GM21447 (cell line): ENCODE measurements at regions not wholly inside any gene's neighbourhood (a gene's known extent, or its start where the extent isn't known, plus 50 kb on each side); places are given as distances from the start of the nearest gene placed in this dataset.
A peak's percentile ranks its signal among the peaks of the same experiment; 100 is the strongest.
"Not testable (repeated sequence)": the region's sequence is repeated elsewhere in the genome, so short reads cannot be mapped to it uniquely, and the experiment has no call there.

ENCODE experiments used
- ATAC-seq: cut with Tn5 transposase; IDR thresholded peaks from one replicate; pipeline ENCODE4 v1.9.1; 2021; ENCODE audit not compliant: unreplicated experiment

DNA sequence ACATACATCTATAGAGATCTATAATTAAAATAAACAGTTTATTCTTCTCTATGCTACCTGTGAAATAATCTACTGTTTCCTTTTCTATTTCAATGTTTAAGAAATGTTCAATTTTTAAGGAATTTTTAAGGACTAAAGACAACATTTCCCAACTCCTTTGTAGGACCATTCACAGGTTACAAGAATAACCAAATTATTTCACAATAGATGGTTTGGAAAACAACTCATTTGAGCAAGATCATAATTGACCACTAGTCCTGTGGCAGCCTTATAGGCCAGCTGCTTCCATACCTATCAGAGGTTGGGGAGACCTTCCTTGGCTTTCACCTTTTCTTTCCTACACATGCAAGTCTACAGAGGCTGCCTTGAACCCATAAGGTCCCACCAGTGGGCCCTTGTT is 193.7 kb downstream of the TTC39B start:
- ATAC-seq: no peak

DNA sequence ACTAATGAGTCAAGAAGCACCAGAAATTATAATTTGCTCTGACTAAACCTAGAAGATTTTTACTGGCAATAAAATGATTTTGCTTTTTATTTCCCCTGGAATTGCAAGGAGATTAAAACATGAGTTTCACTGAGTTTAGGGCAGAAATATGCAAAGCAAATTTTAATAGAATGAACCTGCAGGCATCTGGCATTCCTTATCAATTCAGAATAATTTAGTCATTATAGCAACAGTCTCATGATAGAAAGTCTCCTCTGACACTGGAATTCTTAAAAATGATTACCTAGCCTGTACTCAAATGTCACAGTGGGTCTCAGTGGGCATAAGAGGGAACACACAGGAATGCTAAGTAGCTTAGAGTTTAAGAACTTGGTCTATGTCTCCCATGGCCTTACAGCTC is 195.9 kb downstream of the TTC39B start:
- no peak for ATAC-seq

DNA sequence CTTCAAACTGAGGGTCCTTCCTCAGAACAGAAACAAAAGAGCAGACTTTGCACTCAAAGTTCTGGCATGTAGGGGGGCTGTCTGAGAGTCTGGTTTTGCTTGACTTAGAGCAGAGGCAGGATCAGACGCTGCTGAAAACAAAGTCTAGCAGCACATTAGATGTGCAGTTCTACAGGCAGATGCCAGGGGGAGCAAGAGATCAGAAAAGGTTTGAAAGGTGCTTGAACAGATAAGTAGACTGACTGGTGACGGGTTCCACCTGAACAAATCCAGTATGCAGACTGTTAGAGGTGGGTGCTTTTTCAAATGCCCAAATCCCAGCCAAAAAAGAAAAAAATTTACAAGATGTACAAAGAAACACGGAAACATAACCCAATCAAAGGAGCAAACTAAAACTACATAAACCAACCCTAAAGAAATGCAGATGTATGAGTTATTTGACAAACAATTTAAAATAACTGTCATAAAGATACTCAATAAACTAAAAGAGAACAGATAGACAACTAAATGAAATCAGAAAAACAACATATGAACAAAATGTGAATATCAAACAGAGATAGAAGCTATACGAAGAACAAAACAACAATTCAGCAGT is 194.7 kb upstream of the FREM1 start:
- peak; percentile 86 for ATAC-seq

DNA sequence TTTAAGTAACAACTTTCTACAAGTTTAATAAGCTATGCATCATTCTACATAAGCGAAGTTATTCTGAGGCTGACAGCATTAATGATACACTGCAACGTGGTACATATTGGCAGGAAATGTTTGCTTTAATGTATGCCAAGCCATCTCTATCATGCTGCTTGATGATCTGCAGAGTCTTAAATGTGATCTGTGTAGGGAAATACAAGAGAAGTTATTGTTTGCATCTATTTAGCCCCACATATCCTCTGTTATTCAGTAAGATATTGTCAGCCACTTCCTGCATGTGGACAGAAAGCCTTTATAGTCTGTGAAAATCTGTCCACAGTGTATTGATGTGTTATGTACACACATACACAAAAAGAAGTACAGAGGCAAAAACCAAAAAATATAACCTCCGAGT is 193.1 kb upstream of the FREM1 start:
- no peak for ATAC-seq

DNA sequence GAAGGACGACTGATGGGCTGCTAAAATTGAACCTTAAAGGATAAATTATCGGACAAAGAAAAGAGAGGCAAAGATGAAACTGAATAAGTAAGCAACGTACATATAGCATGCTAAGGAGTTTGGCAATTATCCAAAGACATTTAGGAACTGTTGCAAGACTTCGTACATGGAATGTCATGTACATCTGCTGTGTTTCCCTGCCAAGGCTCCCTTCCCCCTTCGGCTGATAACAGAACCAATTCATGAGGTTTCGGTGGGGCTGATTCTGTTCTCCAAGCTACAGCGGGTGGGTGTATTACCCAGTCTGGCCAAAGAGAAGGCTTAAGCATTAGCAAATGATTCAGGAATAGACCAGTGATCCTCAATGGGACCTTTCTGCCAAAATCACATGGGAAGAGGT is 190.9 kb upstream of the FREM1 start:
- no peak for ATAC-seq

DNA sequence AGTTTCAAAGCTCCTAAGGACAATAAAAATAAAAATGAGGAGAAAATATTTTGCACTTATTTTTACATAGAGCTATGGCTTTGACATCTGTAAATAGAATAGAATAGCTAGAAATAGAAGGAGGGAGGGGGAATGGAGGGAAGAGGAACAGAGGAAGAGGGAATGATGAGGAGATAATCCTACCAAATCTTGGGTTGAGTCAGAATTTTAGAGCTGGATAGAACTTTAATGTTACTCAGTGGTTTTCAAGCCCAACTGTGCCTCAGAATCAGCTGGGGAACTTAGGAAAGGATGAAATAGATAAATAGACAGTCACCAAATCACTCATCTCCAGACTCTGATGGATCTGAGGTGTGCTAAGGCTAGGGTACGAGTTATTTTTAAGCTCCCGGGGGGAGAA is 190.3 kb upstream of the FREM1 start:
- ATAC-seq: no peak

DNA sequence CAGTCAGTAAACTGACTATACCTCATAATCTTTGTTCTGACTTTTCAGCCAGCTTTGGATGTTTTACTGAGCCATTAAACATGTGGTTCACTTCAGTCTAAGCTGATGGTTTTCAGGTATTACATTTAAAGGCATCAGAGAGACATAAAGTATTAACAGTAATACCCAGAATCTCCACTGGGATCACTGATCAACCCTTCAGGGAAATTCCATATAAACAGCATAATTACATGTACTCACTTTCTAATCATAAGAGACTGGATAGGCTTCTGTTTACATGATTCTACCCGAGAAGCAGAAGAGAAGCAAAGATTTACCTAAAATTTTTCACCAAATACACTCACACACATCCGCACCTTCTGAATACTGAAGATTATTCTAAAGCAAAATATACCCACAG is 186.7 kb upstream of the FREM1 start:
- no peak for ATAC-seq

DNA sequence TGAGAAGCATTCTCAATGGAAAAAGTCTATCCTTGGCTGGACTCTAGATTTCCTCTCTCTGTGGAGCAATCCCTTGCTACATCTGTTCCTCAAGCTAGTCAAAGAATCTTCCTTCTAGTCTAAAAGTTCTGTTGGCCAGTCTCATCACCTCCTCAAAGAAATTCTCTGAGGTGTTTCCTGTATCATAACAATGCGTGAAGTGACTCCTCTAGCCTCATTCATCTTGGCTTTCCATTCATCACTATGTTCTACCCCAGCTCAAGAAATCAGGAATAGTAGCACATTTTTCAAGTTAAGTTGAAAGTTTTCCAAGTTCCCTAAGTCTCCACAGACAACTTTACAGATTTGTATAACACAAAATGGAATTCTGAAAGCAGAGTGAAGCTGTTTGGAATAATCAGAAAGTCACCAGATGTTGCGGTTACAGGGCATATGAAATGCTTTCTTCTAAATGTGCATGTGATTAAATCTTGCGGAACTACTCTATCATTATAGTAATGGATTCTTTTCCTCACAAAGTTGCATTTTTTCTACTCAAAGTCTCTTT is 176.6 kb upstream of the FREM1 start:
- ATAC-seq: no peak

DNA sequence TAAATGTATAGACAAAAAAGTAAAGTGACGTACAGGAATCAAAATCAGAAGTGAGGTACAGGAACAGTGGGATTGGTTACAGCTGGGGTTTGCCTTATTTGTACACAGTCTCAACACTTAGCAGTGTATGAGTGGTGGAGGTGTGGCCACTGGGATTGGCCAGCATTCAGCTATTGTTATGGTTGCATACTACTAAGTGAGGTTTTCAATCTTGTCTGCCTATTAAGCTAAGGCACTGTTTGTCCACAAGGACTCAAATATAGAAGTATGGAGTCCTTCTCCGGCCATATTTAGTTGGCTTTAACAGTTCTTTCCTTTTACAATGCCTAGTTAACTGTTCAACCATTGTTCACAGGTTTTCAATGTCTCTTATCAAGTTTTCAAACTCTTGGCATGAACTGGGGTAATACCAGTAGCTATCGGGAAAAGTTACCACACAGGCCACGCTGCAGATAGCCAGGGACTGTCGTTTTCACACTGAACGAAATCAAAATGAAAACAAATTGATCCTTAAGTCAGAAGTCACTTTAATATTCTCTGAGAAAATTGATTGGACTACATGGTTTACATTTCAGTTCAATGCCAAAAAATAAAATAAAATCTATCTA is 176.0 kb upstream of the FREM1 start:
- ATAC-seq: no peak

DNA sequence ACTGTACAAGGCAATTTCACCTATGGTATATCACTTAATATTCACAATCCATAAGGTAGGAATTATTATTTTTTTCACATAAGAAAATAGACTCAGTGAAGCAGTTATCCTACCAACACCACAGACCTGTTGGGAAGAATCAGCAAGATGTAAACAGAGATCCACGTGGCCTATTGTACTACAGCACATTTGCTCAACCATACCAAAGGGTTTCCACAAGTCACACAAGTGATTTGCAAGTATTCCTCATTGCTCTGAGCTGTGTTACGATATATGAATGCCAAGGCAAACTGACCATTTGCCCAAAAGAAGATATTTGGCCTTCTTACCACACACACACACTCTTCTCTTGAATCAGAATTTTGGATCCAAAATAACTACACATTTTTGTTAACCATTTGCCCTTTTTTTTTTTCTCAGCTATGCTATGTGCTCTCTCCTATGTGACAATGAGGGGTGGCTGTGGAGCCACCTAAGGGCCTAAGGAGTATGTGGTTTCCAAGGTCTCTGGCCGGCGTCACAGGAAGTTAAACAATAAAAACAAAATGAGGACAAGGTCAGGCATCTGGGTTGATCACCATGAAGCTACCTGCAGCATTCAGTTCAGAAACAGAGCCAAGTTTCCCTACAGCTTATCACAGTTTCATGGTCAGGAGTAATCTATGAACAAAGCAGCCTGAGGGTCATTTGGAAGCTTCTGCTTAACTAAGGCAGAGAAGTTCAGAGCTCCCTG is 171.0 kb upstream of the FREM1 start:
- ATAC-seq: no peak

DNA sequence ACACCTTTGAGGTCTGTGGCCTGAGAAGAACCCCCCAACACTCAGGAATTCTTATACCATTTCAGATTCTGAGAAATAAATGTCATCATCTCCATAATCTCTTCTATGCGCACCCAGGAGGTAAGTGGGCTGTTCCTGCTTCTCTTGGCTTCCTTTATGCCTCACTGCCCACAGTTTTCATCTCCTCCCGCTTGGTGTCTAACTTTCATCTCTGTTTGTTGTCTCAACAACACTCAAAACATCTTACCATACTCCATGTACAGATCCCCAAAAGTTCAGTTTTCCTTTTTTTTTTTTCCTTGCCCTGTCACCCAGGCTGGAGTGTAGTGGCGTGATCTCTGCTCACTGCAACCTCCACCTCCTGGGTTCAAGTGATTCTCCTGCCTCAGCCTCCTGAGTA is 170.2 kb upstream of the FREM1 start:
- no peak for ATAC-seq

DNA sequence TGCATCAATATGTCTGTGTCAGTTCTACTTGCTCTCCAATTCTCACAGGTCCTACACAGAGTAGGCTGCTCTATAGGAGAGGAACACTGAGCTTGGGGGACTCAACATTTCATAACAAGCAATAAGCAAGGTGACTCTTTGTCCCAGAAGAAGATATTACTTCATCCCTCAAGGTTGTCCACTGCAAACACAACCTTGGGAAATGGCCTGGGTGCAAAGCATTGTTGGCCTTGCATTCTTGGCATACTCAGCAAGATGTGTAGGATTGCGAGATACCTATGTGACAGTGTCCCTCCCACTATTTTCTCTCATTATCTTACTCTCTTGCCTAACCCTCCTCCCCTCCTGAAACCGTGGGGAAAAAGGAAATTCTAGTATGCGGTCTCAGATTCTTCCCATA is 169.8 kb upstream of the FREM1 start:
- no peak for ATAC-seq

DNA sequence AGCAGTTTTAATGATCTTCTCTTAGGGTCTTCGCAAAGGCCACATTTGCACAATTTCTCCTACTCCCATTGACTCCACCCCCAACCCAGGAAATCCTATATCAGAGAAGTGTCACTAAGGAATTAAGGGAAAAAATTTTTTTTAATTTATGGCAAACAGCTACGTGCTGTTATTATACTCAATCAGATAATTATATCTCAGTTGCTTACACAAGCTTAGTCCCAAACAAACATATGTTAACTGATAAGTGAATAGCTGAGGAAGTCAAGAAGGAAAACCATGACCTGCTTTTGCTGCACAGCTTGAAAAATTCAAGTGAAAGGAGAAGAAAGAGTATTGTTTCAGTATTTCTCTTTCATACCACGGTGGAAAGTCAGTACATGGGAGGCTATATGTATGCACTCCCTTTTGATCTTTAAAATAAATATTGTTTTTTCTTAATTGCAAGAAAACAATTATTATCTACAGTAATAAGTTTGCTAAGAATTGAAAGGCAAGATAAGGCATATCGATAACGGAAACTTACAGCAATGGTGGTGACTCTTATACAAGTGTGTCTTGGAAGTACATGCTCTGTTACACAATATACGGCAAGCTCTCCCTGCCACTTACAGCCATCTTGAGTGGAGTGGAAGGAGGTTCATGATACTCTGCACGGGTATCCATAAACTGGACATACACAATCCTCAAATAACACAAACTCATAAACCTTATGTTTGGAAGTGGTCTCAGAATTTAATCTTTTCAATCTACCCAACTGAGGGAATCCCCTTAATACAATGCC is 167.9 kb upstream of the FREM1 start:
- ATAC-seq: no peak

DNA sequence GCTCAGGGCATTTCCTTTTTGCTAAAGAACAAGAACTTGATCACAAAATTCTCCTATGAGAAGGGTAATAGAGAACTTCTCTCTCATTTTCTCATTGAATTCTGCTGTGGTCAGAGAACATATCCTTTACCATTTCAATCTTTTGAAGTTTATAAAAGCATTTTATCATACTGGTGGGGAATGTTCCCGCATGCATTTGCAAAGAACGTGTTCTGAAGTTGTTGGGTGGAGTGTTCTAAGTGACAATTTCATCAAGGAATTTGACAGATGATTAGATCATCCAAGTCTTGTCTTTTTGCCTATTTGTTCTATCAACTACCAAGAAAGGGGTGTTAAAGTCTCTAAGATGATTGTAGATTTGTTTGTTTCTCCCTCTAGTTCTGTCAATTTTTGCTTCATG is 163.4 kb upstream of the FREM1 start:
- ATAC-seq: no peak

DNA sequence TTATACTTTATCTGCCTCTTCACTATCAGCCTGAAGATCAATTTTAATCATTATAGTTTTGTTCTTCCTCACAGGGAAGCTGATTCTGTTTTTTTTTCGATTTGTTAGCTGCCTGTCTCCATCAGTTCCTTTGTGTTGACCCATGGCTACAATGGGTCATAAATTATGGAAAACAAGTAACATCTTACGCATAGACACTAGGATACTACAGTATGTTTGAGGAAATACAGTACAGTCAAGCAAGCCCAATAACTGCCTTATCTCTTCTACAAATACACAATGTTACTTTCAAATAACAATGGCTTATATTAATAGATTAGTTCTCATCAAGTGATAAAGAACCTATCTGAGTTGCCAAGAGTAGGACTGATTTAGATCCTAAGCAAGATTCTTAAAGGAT is 160.5 kb upstream of the FREM1 start:
- ATAC-seq: no peak

DNA sequence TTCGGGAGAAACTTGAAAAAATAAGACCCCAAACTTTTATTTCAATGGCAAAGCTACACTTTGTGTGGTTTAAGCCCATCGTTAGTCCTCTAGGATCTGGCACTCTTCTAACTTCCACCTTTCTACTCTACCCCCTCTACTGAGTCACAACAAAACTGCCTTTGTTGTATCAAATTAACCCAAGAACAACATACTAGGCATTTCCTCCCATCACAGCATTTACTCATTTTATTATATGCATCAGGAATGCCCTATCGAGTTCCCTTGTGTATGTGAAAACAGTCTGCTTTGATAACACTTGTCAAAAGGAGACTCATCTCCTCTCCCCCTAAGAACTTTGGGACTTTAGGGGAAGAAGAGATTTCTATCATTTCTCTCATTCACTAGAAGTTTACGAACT is 158.9 kb upstream of the FREM1 start:
- ATAC-seq: no peak

DNA sequence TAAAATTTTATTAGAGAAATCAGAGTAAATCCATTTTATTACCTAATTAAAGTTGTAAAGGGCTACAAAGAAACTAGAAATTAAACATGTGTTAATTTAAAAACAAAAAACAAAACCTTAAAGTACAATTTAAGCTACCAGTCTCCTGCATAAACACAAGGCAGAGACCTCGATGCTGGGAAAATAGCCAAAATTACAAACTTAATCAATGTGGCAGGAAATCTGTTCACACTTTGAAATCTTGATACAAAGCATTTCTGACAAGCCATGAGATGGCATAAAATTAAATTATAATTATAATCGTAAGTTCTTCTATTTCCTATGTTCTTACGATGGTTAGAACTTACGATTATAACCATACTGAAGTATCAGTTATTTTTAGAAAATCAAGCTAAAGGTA is 158.0 kb upstream of the FREM1 start:
- no peak for ATAC-seq

DNA sequence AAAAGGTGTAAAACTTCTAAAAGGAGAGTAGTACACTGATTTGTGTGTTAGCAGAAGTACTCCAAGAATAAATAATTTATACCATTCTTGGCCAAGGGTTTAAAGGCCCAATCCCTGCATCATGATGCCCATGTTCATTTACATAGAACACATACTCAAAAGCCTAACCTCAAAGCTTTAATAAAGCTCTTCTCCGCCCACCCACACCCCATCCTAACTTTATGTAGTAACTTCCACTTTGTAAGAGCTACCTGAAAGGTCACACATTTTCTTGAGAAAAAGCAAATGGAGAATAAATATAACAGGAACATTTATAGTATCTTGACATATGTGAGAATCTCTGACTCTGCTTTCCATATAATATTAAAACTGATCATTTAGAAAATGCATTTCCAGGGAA is 148.8 kb upstream of the FREM1 start:
- ATAC-seq: no peak

DNA sequence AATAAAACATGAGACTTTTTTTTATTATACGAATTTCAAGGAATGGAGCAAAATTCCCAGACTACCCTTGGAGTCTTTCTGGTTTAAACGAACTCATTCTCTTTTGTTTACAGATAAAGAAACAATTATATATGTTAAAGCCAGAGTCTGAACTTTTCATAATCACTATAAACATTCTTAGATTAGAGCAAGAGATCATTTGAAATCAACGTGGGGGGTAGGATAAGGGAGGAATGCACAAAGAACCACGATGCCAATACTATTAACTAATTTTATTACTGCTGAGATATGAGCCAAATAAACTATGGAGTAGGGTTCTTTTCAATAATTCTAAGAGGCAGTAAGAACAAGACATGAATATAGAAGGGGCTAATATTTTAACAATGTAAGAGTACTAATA is 148.0 kb upstream of the FREM1 start:
- ATAC-seq: no peak

DNA sequence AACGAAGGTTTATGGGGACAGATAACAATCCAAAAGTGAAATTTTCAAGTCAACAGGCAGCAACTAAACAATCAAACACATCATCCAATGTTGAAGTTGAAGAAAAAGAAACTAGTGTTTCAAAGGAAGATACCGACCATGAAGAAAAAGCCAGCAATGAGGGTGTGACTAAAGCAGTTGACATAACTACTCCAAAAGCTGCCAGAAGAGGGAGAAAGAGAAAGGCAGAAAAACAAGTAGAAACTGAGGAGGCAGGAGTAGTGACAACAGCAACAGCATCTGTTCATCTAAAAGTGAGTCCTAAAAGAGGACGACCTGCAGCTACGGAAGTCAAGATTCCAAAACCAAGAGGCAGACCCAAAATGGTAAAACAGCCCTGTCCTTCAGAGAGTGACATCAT is 145.1 kb upstream of the FREM1 start:
- ATAC-seq: not testable (repeated sequence)

DNA sequence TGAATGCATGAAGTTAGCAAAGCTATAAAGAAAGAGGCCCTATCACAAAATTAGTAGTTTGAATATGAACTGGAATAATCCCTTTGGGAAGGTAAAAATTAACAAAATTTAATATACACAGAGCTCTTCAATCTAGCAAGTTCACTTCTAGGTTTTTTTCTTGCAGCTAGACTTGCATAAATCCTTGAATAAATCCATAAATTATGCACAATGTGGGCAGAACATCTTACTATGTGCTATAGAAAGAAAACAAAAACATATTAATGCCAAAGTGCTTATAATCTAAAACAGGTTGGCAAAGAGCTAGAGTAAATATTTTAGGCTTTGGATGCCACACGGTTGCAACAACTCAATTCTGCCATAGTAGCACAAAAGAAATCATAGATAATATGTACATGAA is 138.5 kb upstream of the FREM1 start:
- no peak for ATAC-seq
